Glutamatergic neuron (in vitro differentiated cells): ENCODE measurements at regions not wholly inside any gene's neighbourhood (a gene's known extent, or its start where the extent isn't known, plus 50 kb on each side); places are given as distances from the start of the nearest gene placed in this dataset.

ENCODE experiments used
- DNase-seq: peaks from one replicate; pipeline ENCODE4 v3.0.0; 2022
- H3K27ac Mint-ChIP-seq: one replicate; pipeline ENCODE4 v1.8.0; 2020; ENCODE audit warnings: mild to moderate bottlenecking, mixed read lengths, inconsistent platforms; ENCODE audit not compliant: unreplicated experiment
- H3K27me3 Mint-ChIP-seq: one replicate; pipeline ENCODE4 v1.8.0; 2020; ENCODE audit warnings: mild to moderate bottlenecking, moderate library complexity, mixed read lengths, inconsistent platforms; ENCODE audit not compliant: unreplicated experiment
- H3K36me3 Mint-ChIP-seq: one replicate; pipeline ENCODE4 v1.8.0; 2020; ENCODE audit warnings: mild to moderate bottlenecking, mixed read lengths, inconsistent platforms; ENCODE audit not compliant: unreplicated experiment
- H3K4me1 Mint-ChIP-seq: one replicate; pipeline ENCODE4 v1.8.0; 2020; ENCODE audit warnings: mild to moderate bottlenecking, low read depth, mixed read lengths, inconsistent platforms; ENCODE audit not compliant: unreplicated experiment
- H3K4me3 Mint-ChIP-seq: one replicate; pipeline ENCODE4 v1.8.0; 2020; ENCODE audit warnings: mild to moderate bottlenecking, mixed read lengths, inconsistent platforms; ENCODE audit not compliant: unreplicated experiment
- H3K9me3 Mint-ChIP-seq: one replicate; pipeline ENCODE4 v1.8.0; 2020; ENCODE audit warnings: mild to moderate bottlenecking, moderate library complexity, mixed read lengths, inconsistent platforms; ENCODE audit not compliant: unreplicated experiment
- TF ChIP-seq, protein P1 (sequence below): fragments of 200-600 bp; sonication (generic); IDR thresholded peaks from one replicate; pipeline ENCODE4 v1.5.0; 2021; ENCODE audit not compliant: partially characterized antibody, unreplicated experiment

DNA sequence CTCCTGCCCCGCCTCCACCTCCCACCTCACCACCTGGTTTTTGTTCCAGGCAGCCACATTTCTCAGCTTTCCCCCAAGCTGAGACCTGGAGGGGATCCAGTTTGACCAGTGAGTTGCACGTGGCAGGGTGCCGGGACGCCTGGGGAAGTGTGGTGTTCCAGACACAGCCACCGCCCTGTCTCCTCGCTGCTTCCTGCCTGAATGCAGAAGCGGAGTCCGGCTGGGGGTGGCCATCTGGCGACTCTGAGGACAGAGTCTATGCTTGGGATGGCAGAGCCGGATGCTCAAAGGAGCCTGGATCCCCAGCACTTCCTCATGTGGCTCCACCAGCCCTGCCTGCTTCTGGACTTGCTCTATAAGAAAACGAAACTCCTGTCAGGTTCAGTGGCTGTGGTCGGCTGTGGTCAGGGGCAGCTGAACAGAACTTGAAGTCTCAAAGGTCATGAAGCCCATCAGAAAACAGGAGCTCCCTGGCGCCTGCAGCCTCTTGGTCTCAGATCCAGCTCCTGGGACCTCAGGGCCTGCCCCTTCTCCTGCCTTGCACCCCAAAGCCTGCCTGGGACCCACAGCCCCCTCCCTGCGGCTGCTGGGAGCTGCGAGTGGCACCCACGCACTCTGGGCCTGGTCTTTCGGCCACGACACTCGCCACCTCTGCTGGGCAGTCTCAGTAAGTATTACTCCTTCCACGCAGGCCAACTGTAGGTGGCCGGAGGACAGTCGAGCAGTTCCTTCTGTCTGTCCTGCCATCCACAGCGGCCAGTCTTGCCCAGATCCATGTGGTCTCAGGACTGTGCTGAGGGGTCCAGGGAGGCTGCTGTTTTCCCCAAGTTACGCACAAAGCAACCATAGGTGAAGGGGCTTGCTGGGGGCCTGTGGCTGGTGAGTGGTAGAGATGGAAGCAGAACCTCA lies 112.8 kb upstream of the MEF2A start:
- Mint-ChIP-seq H3K36me3 (peaks cover 4% of the 10 kb centered on the region), H3K4me3 (no peak overlapping the region), H3K27ac (no peak overlapping the region), H3K4me1 (peaks cover 2% of the 10 kb centered on the region), H3K27me3 (peaks cover 2% of the 10 kb centered on the region), H3K9me3 (no peaks in the 10 kb centered on the region)
- TF ChIP-seq, protein P1, sequence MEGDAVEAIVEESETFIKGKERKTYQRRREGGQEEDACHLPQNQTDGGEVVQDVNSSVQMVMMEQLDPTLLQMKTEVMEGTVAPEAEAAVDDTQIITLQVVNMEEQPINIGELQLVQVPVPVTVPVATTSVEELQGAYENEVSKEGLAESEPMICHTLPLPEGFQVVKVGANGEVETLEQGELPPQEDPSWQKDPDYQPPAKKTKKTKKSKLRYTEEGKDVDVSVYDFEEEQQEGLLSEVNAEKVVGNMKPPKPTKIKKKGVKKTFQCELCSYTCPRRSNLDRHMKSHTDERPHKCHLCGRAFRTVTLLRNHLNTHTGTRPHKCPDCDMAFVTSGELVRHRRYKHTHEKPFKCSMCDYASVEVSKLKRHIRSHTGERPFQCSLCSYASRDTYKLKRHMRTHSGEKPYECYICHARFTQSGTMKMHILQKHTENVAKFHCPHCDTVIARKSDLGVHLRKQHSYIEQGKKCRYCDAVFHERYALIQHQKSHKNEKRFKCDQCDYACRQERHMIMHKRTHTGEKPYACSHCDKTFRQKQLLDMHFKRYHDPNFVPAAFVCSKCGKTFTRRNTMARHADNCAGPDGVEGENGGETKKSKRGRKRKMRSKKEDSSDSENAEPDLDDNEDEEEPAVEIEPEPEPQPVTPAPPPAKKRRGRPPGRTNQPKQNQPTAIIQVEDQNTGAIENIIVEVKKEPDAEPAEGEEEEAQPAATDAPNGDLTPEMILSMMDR = no peak
- DNase-seq = no peak

DNA sequence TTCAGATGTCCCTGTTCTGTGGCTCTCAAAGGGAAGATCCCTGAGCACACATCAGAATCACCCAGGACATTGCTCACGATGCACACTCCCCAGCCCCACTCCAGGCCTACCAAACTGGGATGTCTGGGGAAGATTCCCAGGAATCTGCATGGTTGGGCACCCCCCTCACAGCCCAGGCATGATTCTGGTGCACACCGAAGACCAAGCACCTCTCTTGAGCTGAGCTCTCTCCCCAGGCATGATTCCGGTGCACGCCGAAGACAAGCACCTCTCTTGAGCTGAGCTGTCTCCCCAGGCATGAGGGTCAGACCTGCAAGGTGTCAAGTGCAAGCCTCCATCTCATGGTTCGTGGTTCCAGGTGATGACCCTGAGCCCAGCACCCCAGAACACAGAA lies 112.2 kb upstream of the MEF2A start:
- DNase-seq = no peak
- Mint-ChIP-seq H3K9me3 (no peaks in the 10 kb centered on the region), H3K4me3 (no peak overlapping the region), H3K27ac (no peak overlapping the region), H3K36me3 (peaks cover 4% of the 10 kb centered on the region), H3K27me3 (peaks cover 2% of the 10 kb centered on the region), H3K4me1 (peaks cover 2% of the 10 kb centered on the region)
- TF ChIP-seq, protein P1 = no peak

DNA sequence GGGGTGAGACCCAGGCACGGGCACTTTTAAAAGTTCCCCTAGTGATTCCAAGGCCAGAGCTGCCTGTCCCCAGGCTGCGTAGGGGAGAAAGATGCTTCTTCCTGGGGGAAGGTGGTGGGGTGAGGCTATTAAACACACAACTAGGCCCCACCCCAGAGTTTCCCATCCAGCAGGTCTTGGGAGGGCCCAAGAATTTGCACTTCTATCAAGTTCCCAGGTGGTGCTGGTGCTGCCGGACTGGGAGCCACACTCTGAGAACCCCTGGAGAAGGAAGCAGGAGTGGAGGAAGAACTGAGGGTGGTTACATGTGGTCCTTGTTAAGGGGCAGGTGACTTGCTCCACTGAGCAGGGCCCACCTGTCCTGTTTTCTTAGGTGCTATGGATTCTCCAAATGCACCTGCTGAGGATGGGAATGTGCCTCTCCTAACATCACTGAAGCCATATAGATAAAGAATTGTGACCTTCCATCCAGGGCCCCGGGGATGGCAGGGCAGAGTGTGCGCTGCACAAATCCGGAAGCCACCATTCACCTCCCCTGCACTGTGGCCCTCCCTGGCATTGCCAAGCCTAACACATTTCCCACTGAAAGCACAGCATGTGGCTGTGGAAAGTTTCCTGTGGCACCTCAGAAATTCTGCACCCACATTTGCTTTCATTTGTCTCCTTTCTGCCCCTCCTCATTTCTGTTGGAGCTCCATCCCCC lies 111.5 kb upstream of the MEF2A start:
- Mint-ChIP-seq H3K27ac (no peak overlapping the region), H3K9me3 (no peaks in the 10 kb centered on the region), H3K36me3 (peaks cover 4% of the 10 kb centered on the region), H3K4me1 (peaks cover 2% of the 10 kb centered on the region), H3K4me3 (no peak overlapping the region), H3K27me3 (peaks cover 2% of the 10 kb centered on the region)
- no peak for DNase-seq
- TF ChIP-seq, protein P1 = no peak

DNA sequence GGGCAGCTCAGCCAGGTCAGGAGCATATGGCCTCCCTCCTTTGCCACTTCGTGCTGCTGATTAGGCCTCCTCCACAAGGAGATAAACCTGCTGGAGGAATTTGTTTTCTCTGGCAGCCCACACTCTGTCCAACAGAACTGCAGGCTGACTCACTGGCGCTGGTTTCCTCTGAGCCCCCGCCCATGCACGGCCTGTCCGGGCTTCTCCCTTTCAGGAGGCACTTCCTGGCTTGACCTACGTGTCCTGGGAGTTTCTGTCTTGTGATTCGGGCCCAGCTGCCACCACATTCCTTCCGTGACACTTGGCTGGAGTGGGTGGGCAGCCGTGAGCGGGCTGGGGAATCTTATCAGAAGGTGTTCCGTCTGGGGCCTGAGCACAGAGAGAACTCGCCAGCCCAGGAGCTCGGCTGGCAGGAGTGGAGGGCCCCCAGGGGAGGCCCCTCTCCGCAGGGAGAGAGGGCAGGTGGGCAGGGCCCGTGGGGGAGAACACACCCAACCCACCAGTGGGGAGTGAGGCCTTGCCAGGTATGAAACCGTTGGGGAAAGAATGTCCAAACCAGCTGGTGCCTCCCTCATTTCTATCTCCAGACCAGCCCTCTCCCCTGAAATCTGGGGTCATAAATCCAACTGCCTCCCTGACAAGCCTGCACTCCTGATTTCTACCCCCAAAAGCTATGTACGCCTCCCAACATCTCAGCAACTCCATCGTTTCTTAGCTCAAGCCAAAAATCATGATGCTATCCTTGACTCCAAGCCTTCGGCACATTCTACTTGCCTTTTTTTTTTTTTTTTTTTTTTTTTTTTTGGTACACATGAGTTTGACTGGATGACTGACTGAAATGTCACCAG lies 110.6 kb upstream of the MEF2A start:
- peaks cover 2% of the 10 kb centered on the region for H3K27me3 Mint-ChIP-seq
- no peak overlapping the region for H3K27ac Mint-ChIP-seq
- TF ChIP-seq, protein P1 = no peak
- no peak for DNase-seq
- no peak overlapping the region for H3K4me3 Mint-ChIP-seq
- H3K4me1 Mint-ChIP-seq = peaks cover 2% of the 10 kb centered on the region
- peaks cover 4% of the 10 kb centered on the region for H3K36me3 Mint-ChIP-seq
- H3K9me3 Mint-ChIP-seq = peaks cover 3% of the 10 kb centered on the region
